Loucy (cell line): ENCODE measurements at regions not wholly inside any gene's neighbourhood (a gene's known extent, or its start where the extent isn't known, plus 50 kb on each side); places are given as distances from the start of the nearest gene placed in this dataset.

ENCODE experiments used
- CTCF ChIP-seq: fragments of 200-600 bp; sonication (generic); conservative IDR thresholded peaks from 2 replicates; pipeline ENCODE4 v1.5.1; 2014; ENCODE audit warnings: mild to moderate bottlenecking, antibody characterized with exemption, low read length
- EZH2phosphoT487 ChIP-seq: fragments of 200-600 bp; IDR thresholded peaks from 2 replicates; pipeline ENCODE4 v1.6.1; 2018; ENCODE audit warnings: antibody characterized with exemption, mild to moderate bottlenecking, moderate library complexity, borderline replicate concordance

DNA sequence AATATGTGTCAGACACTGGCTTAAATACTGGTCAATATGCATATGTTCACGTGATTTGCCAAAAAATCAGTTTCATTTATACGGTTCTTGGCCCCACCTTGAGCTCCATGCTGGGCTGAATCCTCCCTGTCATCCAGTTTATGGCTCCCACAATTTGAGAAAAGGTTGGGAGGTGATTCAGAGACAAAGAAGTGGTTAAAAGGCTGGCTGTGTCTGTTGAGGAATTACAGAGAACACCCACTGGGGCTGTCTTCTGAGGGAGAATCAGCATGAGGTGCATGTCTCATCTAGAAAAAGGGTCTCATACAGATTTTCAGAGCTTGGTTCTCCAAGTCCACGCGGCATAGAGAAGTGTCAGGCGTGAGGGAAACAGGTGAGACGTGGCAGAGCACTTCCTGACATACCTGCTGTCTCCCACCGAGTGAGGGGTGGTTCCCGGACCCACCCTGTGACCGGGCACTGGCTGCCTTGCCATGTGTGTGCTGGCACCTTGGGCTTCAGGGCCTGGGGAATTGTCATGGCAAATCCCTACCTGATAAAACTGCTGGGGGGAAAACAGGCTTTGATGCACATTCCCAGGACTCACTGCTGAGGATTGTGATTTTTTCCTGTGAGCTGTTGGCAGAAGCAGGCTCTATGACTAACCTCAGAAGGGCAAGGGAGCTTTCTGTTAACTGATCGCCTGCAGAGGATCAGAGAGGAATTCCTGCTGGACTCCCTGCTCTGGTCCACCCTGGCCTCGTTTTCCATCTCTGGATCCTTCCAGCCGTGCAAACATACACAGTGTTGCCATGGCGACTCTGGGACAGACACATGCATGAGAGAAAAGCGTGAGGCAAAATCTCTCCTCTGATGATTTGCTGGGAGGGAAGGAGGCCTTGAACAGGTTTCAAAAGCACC, 223.6 kb downstream of the ADAMTS15 start:
- TF ChIP-seq CTCF (no peak), EZH2phosphoT487 (no peak)
